ENCODE measurements at regions not wholly inside any gene's neighbourhood (a gene's known extent, or its start where the extent isn't known, plus 50 kb on each side); places are given as distances from the start of the nearest gene placed in this dataset.

DNA sequence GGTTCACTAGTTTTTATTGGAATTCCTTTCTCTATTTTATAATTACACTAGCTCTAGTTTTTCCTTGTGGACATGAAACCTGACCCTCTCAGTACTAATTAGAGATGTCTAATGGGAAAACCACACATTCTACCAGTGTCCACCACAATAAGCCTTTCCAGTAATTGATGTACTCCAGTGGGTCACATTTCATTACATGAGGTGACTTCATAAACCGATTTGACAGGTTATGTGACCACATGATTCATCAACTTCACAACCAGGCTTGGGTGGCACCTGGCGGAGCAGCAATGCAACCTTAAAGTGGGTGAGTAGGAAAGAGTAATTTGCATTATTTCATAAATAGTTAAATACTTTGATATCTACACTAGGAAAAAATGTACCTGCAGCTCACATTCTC is 284.2 kb upstream of the ADAMTS16 start:
- no peaks in the 10 kb centered on the region for H3K4me1 Mint-ChIP-seq
- TF ChIP-seq, protein P1, sequence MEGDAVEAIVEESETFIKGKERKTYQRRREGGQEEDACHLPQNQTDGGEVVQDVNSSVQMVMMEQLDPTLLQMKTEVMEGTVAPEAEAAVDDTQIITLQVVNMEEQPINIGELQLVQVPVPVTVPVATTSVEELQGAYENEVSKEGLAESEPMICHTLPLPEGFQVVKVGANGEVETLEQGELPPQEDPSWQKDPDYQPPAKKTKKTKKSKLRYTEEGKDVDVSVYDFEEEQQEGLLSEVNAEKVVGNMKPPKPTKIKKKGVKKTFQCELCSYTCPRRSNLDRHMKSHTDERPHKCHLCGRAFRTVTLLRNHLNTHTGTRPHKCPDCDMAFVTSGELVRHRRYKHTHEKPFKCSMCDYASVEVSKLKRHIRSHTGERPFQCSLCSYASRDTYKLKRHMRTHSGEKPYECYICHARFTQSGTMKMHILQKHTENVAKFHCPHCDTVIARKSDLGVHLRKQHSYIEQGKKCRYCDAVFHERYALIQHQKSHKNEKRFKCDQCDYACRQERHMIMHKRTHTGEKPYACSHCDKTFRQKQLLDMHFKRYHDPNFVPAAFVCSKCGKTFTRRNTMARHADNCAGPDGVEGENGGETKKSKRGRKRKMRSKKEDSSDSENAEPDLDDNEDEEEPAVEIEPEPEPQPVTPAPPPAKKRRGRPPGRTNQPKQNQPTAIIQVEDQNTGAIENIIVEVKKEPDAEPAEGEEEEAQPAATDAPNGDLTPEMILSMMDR (conservative IDR thresholded peaks at IDR 0.05) = no peak
- Histone ChIP-seq H3K27me3 (ENCODE audit: control insufficient read depth, insufficient read depth, low read length, poor library complexity, severe bottlenecking) (no peaks in the 10 kb centered on the region), H3K4me1 (ENCODE audit: control insufficient read depth, insufficient read depth, low read length) (no peaks in the 10 kb centered on the region), H3K4me3 (ENCODE audit: low read length) (no peak overlapping the region), H3K9ac (ENCODE audit: extremely low read depth, low read length, poor library complexity, severe bottlenecking) (no peak overlapping the region), H3K27ac (ENCODE audit: low read depth, low read length) (no peak overlapping the region), H3K9me3 (ENCODE audit: control insufficient read depth, low read length) (no peaks in the 10 kb centered on the region), H3K36me3 (ENCODE audit: control insufficient read depth, insufficient read depth, low read length) (no peaks in the 10 kb centered on the region)
- peaks cover 1% of the 10 kb centered on the region for H3K9me3 Mint-ChIP-seq
- no peak for DNase-seq
- no peak overlapping the region for H3K4me3 Mint-ChIP-seq
- H3K27ac Mint-ChIP-seq = no peak overlapping the region
- WGBS, 2 experiments (ENCODE audit: insufficient coverage in 1 of 2, insufficient read length in 1 of 2) = 90% methylated on average over 1 of the region's 2 CpGs; no CpG with 5 or more reads in 1 of the 2 experiments
- no peaks in the 10 kb centered on the region for H3K36me3 Mint-ChIP-seq (ENCODE audit: low read depth)
- no peaks in the 10 kb centered on the region for H3K27me3 Mint-ChIP-seq (ENCODE audit: insufficient read depth)

DNA sequence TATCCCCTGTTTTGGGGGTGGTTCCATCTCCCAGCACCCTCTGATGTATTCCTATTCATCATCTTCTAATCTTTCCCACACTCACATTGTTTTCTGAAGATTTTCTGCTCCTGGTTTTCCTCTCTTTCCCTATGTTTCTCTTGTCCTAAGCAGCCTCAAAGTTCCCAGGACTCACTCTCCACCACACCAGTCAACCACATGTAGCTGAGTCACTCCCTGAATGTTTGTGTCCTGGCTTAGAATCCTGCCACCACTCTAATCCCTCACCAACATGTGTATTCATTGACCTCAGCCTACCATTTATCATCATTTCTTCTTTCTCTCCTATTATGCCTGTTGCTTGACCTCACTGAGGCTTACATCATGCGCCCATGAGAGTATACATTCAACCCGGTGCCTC is 282.4 kb upstream of the ADAMTS16 start:
- WGBS, 2 experiments (ENCODE audit: insufficient coverage in 1 of 2, insufficient read length in 1 of 2) = 93% methylated on average over 2 of the region's 2 CpGs; no CpG with 5 or more reads in 1 of the 2 experiments
- Mint-ChIP-seq H3K27ac (no peak overlapping the region), H3K4me1 (peaks cover 2% of the 10 kb centered on the region), H3K9me3 (no peaks in the 10 kb centered on the region), H3K27me3 (ENCODE audit: insufficient read depth) (no peaks in the 10 kb centered on the region), H3K36me3 (ENCODE audit: low read depth) (no peaks in the 10 kb centered on the region), H3K4me3 (no peak overlapping the region)
- DNase-seq = no peak
- Histone ChIP-seq H3K36me3 (ENCODE audit: control insufficient read depth, insufficient read depth, low read length) (no peaks in the 10 kb centered on the region), H3K9me3 (ENCODE audit: control insufficient read depth, low read length) (no peaks in the 10 kb centered on the region), H3K4me1 (ENCODE audit: control insufficient read depth, insufficient read depth, low read length) (peaks cover 2% of the 10 kb centered on the region), H3K27ac (ENCODE audit: low read depth, low read length) (no peak overlapping the region), H3K9ac (ENCODE audit: extremely low read depth, low read length, poor library complexity, severe bottlenecking) (no peak overlapping the region), H3K27me3 (ENCODE audit: control insufficient read depth, insufficient read depth, low read length, poor library complexity, severe bottlenecking) (no peaks in the 10 kb centered on the region), H3K4me3 (ENCODE audit: low read length) (no peak overlapping the region)
- TF ChIP-seq, protein P1 (conservative IDR thresholded peaks at IDR 0.05) = no peak

DNA sequence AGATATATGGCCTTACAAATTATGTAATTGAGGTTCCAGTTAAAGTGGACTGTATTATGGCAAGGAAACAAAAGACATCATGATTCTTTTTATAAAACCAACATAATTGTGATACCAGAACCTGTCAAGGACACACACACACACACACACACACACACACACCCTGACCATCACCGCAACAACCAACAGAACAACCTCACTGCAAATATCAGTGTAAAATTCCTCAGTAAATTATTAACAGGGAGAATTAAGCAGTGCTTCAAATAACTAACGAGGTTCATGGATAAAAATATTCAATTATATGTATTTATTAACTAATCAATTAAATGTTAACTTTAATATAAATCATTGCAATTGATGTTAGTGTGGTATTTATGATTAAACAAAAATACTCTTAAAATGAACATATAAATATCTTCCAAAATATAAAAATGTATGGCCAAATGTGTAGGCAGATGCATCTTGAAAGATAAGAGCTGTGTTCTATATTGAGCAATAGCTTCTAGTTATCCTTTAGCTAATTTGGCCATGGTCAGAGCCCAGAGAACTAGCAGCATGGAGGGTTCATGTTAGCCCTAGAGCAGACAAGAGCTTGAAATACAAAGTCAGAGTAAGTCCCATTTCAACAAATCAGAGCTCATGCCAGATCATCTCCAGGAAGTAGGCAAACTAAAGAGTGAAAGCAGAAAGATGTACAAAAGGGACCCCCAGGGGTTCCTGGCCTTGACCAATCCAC is 280.5 kb upstream of the ADAMTS16 start:
- Mint-ChIP-seq H3K4me1 (peaks cover 2% of the 10 kb centered on the region), H3K27ac (no peak overlapping the region), H3K36me3 (ENCODE audit: low read depth) (no peaks in the 10 kb centered on the region), H3K4me3 (no peak overlapping the region), H3K27me3 (ENCODE audit: insufficient read depth) (no peaks in the 10 kb centered on the region), H3K9me3 (no peaks in the 10 kb centered on the region)
- DNase-seq = no peak
- Histone ChIP-seq H3K36me3 (ENCODE audit: control insufficient read depth, insufficient read depth, low read length) (no peaks in the 10 kb centered on the region), H3K27me3 (ENCODE audit: control insufficient read depth, insufficient read depth, low read length, poor library complexity, severe bottlenecking) (no peaks in the 10 kb centered on the region), H3K4me1 (ENCODE audit: control insufficient read depth, insufficient read depth, low read length) (peaks cover 2% of the 10 kb centered on the region), H3K9ac (ENCODE audit: extremely low read depth, low read length, poor library complexity, severe bottlenecking) (no peak overlapping the region), H3K27ac (ENCODE audit: low read depth, low read length) (no peak overlapping the region), H3K9me3 (ENCODE audit: control insufficient read depth, low read length) (no peaks in the 10 kb centered on the region), H3K4me3 (ENCODE audit: low read length) (no peak overlapping the region)
- TF ChIP-seq, protein P1 (conservative IDR thresholded peaks at IDR 0.05) = no peak
- 100% methylated on average over 1 of the region's 2 CpGs for WGBS, 2 experiments (ENCODE audit: insufficient coverage in 1 of 2, insufficient read length in 1 of 2)

Data from endodermal cell (in vitro differentiated cells).